CD4-positive, CD25-positive, alpha-beta regulatory T cell (primary cell): ENCODE measurements at regions not wholly inside any gene's neighbourhood (a gene's known extent, or its start where the extent isn't known, plus 50 kb on each side); places are given as distances from the start of the nearest gene placed in this dataset.
"Not testable (repeated sequence)": the region's sequence is repeated elsewhere in the genome, so short reads cannot be mapped to it uniquely, and the experiment has no call there.

ENCODE experiments used
- ATAC-seq, 2 donors: fragments of 150-1000 bp; cut with Tn5 transposase; one replicate each; pipeline ENCODE4 v1.10.0; 2021; ENCODE audit warnings: low read depth in 2 of 2, moderate number of reproducible peaks in 2 of 2, moderate library complexity in 1 of 2
- DNase-seq, 3 donors: peaks; one replicate each; pipeline versions ENCODE4 v3.0.0 to v3.0.0-alpha.2; 2012 to 2022; ENCODE audit warnings: mixed read lengths in 1 of 3
- H3K27ac ChIP-seq: one replicate; pipeline ENCODE4 v1.7.0; 2013; ENCODE audit warnings: mild to moderate bottlenecking, low read length; ENCODE audit not compliant: insufficient read depth, poor library complexity, severe bottlenecking
- H3K27me3 ChIP-seq: one replicate; pipeline ENCODE4 v1.7.0; 2013; ENCODE audit warnings: low read length; ENCODE audit not compliant: control insufficient read depth, insufficient read depth
- H3K36me3 ChIP-seq: one replicate; pipeline ENCODE4 v1.7.0; 2013; ENCODE audit warnings: mild to moderate bottlenecking, low read length, moderate library complexity; ENCODE audit not compliant: control insufficient read depth, insufficient read depth
- H3K4me1 ChIP-seq: 2 replicates; pipeline ENCODE4 v1.7.0; 2013; ENCODE audit warnings: mild to moderate bottlenecking, low read length; ENCODE audit not compliant: insufficient read depth, control insufficient read depth, poor library complexity, severe bottlenecking
- H3K4me3 ChIP-seq: one replicate; pipeline ENCODE4 v1.7.0; 2013; ENCODE audit warnings: low read depth, mild to moderate bottlenecking, low read length, moderate library complexity
- H3K9me3 ChIP-seq, 2 experiments: 1 replicate in 1 of 2; 2 replicates in 1 of 2; pipeline ENCODE4 v1.7.0; 2013; ENCODE audit warnings: low read length in 2 of 2, mild to moderate bottlenecking in 1 of 2, moderate library complexity in 1 of 2; ENCODE audit not compliant: control insufficient read depth in 2 of 2
- H3K27ac Mint-ChIP-seq, 3 donors: one replicate each; pipeline ENCODE4 v1.8.0; 2020 to 2022; ENCODE audit warnings: mild to moderate bottlenecking in 3 of 3, mixed read lengths in 3 of 3, moderate library complexity in 2 of 3
- H3K27me3 Mint-ChIP-seq: one replicate; pipeline ENCODE4 v1.8.0; 2022; ENCODE audit warnings: mild to moderate bottlenecking, mixed read lengths
- H3K36me3 Mint-ChIP-seq: one replicate; pipeline ENCODE4 v1.8.0; 2020; ENCODE audit warnings: mixed read lengths
- H3K4me1 Mint-ChIP-seq, 4 donors: one replicate each; pipeline ENCODE4 v1.8.0; 2020 to 2022; ENCODE audit warnings: mixed read lengths in 4 of 4, mild to moderate bottlenecking in 1 of 4
- H3K4me3 Mint-ChIP-seq, 4 donors: one replicate each; pipeline ENCODE4 v1.8.0; 2020 to 2022; ENCODE audit warnings: mild to moderate bottlenecking in 4 of 4, mixed read lengths in 4 of 4, moderate library complexity in 3 of 4
- H3K9me3 Mint-ChIP-seq, 7 donors: one replicate each; pipeline ENCODE4 v1.8.0; 2020 to 2022; ENCODE audit warnings: mixed read lengths in 7 of 7, mild to moderate bottlenecking in 3 of 7, moderate library complexity in 2 of 7

- no peaks in the 10 kb centered on the region for H3K4me1 Mint-ChIP-seq
- H3K4me3 Mint-ChIP-seq: no peak overlapping the region
- H3K27ac ChIP-seq: no peak overlapping the region
- H3K36me3 Mint-ChIP-seq: no peaks in the 10 kb centered on the region
- no peaks in the 10 kb centered on the region for H3K4me1 ChIP-seq
- H3K27me3 ChIP-seq: peaks cover 4% of the 10 kb centered on the region
- peaks cover 12% of the 10 kb centered on the region for H3K27me3 Mint-ChIP-seq
- ATAC-seq (no peak), DNase-seq (peak in 1 of 3 donors; percentile 33)
- no peaks in the 10 kb centered on the region for H3K36me3 ChIP-seq
- no peak overlapping the region for H3K27ac Mint-ChIP-seq
- H3K4me3 ChIP-seq: no peak overlapping the region
- no peaks in the 10 kb centered on the region for H3K9me3 ChIP-seq
- peaks cover 0 to 1% (median 0%) of the 10 kb centered on the region in 7 donors for H3K9me3 Mint-ChIP-seq
Observed at GRCh38 chr11:103601225-103601846, 435.1 kb upstream of the DDI1 start.

DNA sequence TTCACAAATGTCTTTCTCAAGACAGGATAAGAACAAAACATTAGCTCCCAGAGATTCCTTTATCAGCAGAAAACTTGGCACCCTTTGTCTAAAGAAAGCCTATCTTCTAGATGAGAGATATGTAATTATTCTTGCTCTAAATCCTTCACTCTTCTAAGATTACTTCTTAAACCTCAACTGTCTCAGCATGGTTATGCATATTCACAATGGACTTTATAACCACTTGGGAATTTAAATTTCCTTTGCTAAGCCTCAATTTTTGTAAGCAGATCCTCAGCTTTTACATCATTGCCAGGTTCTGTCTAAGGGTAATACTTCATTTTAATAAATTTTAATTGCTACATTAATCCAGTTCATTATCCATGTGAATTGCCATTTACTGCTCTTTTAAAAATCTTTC lies 433.6 kb upstream of the DDI1 start:
- no peak overlapping the region for H3K4me3 ChIP-seq
- Mint-ChIP-seq H3K27me3 (peaks cover 12% of the 10 kb centered on the region), H3K9me3 (peaks cover 0 to 1% (median 0%) of the 10 kb centered on the region in 7 donors), H3K4me3 (no peak overlapping the region), H3K27ac (no peak overlapping the region), H3K4me1 (no peaks in the 10 kb centered on the region), H3K36me3 (no peaks in the 10 kb centered on the region)
- H3K27ac ChIP-seq: no peak overlapping the region
- ATAC-seq (no peak), DNase-seq (no peak)
- H3K27me3 ChIP-seq: peaks cover 4% of the 10 kb centered on the region
- H3K4me1 ChIP-seq: no peaks in the 10 kb centered on the region
- H3K9me3 ChIP-seq: no peaks in the 10 kb centered on the region
- H3K36me3 ChIP-seq: no peaks in the 10 kb centered on the region

DNA sequence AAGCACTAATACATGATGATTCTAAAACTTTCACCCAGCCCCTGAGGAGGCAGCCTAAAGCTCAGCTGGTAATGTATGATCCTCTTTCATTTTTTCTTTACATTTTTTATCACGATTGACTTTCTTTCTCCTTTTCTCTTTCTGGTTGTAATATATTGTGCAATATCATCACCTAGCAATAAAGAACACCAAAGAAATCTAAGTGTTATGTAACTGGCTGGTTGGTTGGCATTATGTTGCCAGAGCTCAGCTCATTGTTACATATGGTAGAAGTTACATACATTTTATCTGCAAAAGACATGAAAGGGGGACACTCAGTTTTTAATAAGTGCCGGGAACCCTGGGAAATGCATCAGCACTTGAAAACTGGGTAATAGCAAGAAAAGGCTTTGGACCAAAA lies 432.1 kb upstream of the DDI1 start:
- H3K4me1 Mint-ChIP-seq: no peaks in the 10 kb centered on the region
- peaks cover 8% of the 10 kb centered on the region for H3K27me3 ChIP-seq
- H3K4me3 Mint-ChIP-seq: no peak overlapping the region
- H3K4me3 ChIP-seq: no peak overlapping the region
- no peaks in the 10 kb centered on the region for H3K4me1 ChIP-seq
- H3K36me3 ChIP-seq: no peaks in the 10 kb centered on the region
- no peak overlapping the region for H3K27ac Mint-ChIP-seq
- H3K9me3 Mint-ChIP-seq: peaks cover 0 to 1% (median 0%) of the 10 kb centered on the region in 7 donors
- H3K9me3 ChIP-seq: no peaks in the 10 kb centered on the region
- ATAC-seq (no peak), DNase-seq (no peak)
- no peaks in the 10 kb centered on the region for H3K36me3 Mint-ChIP-seq
- H3K27me3 Mint-ChIP-seq: peaks cover 12% of the 10 kb centered on the region
- no peak overlapping the region for H3K27ac ChIP-seq

- H3K4me1 Mint-ChIP-seq: no peaks in the 10 kb centered on the region
- H3K9me3 ChIP-seq: no peaks in the 10 kb centered on the region
- peaks cover 6% of the 10 kb centered on the region for H3K27me3 ChIP-seq
- H3K27me3 Mint-ChIP-seq: peaks cover 16% of the 10 kb centered on the region
- H3K27ac ChIP-seq: no peak overlapping the region
- DNase-seq (no peak), ATAC-seq (no peak)
- H3K36me3 ChIP-seq: no peaks in the 10 kb centered on the region
- no peaks in the 10 kb centered on the region for H3K4me1 ChIP-seq
- H3K27ac Mint-ChIP-seq: no peak overlapping the region
- no peaks in the 10 kb centered on the region for H3K36me3 Mint-ChIP-seq
- H3K9me3 Mint-ChIP-seq: peaks cover 0 to 1% (median 0%) of the 10 kb centered on the region in 7 donors
- H3K4me3 Mint-ChIP-seq: no peak overlapping the region
- H3K4me3 ChIP-seq: no peak overlapping the region
Observed at GRCh38 chr11:103608566-103608965, 427.9 kb upstream of the DDI1 start.

DNA sequence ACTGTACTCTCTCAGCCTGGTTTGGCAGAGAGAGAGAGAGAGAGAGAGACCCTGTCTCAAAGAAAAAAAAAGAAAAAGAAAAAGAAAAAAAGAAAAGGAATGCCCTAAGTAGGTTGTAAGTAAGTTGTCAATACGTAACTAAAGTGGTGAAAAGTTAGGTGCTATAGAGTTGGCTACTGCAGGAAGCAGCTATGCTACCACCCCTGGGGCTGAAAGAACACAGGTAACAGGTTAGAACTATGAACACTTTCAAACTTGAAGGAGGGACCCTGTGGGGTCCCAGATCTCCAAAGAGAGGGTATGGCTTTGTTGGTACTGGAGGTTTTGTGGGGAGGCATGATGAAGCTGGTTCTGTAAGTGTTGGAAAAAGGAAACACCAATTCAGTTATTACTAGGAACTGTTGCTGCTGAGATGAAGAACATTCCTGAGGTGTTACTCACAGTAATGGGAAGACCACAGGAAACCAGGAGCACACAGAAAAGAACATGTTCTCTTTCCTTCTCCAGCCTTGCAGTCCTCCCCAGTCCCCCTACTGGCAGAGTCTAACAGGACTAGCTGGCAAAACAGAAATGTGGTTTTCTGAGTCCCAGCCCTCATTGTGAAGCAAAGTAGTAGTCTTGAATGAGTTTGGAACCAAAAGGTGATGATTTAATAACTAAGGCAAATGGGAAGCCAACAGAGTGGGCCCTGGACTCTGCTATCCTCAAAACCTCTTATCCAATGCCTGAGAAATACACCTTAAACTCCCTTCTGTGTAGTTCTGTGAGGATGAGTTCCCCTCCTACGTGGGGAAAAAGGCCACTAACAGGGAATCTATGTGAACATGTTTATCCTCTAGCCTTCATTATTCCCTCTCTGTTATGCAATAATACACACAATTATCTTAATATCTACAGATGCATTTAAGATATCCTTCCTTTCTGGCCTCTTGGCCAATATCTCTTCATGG lies 427.0 kb upstream of the DDI1 start:
- DNase-seq: no peak
- peaks cover 0 to 1% (median 0%) of the 10 kb centered on the region in 7 donors for H3K9me3 Mint-ChIP-seq

GRCh38 chr11:103610435-103610834 lies 426.0 kb upstream of the DDI1 start:
- no peak for DNase-seq
- Mint-ChIP-seq H3K27me3 (peaks cover 13% of the 10 kb centered on the region), H3K4me3 (no peak overlapping the region), H3K27ac (no peak overlapping the region), H3K9me3 (peaks cover 0 to 2% (median 0%) of the 10 kb centered on the region in 7 donors), H3K36me3 (no peaks in the 10 kb centered on the region), H3K4me1 (no peaks in the 10 kb centered on the region)
- Histone ChIP-seq H3K9me3 (no peaks in the 10 kb centered on the region), H3K27me3 (peaks cover 6% of the 10 kb centered on the region), H3K27ac (no peak overlapping the region), H3K4me1 (no peaks in the 10 kb centered on the region), H3K4me3 (no peak overlapping the region), H3K36me3 (no peaks in the 10 kb centered on the region)
- ATAC-seq: no peak

More for the DNA sequence above, 427.0 kb upstream of the DDI1 start:
- Mint-ChIP-seq H3K27me3 (peaks cover 20% of the 10 kb centered on the region), H3K4me3 (no peak overlapping the region), H3K36me3 (no peaks in the 10 kb centered on the region), H3K4me1 (no peaks in the 10 kb centered on the region), H3K27ac (no peak overlapping the region)
- H3K36me3 ChIP-seq: no peaks in the 10 kb centered on the region
- peaks cover 6% of the 10 kb centered on the region for H3K27me3 ChIP-seq
- no peak overlapping the region for H3K27ac ChIP-seq
- no peaks in the 10 kb centered on the region for H3K9me3 ChIP-seq
- no peak for ATAC-seq
- H3K4me1 ChIP-seq: no peaks in the 10 kb centered on the region
- H3K4me3 ChIP-seq: no peak overlapping the region

DNA sequence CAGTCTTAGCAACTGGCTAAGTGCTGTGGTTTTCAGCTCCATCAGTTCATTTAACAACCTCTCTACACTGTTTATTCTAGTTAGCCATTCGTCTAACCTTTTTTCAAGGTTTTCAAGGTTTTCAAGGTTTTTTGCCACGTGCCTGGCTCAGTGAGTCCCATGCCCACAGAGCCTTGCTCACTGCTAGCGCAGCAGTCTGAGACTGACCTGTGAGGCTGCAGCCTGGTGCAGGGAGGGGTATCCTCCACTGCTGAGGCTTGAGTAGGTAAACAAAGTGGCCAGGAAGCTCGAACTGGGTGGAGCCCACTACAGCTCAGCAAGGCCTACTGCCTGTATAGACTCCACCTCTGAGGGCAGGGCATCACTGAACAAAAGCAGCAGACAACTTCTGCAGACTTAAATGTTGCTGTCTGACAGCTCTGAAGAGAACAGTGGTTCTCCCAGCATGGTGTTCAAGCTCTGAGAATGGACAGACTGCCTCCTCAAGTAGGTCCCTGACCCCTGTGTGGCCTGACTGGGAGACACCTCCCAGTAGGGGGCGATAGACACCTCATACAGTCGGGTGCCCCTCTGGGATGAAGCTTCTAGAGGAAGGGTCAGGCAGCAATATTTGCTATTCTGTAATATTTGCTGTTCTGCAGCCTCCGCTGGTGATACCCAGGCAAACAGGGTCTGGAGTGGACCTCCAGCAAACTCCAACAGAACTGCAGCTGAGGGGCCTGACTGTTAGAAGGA lies 424.7 kb upstream of the DDI1 start:
- H3K4me3 ChIP-seq, DNase-seq, H3K9me3 ChIP-seq, H3K9me3 Mint-ChIP-seq, H3K4me1 ChIP-seq, H3K27me3 ChIP-seq, H3K36me3 Mint-ChIP-seq, ATAC-seq, H3K4me3 Mint-ChIP-seq, H3K27ac ChIP-seq, H3K4me1 Mint-ChIP-seq, H3K36me3 ChIP-seq, H3K27ac Mint-ChIP-seq: not testable (repeated sequence)
- peaks cover 12% of the 10 kb centered on the region for H3K27me3 Mint-ChIP-seq
